ENCODE measurements at regions not wholly inside any gene's neighbourhood (a gene's known extent, or its start where the extent isn't known, plus 50 kb on each side); places are given as distances from the start of the nearest gene placed in this dataset.
A peak's percentile ranks its signal among the peaks of the same experiment; 100 is the strongest.

DNA sequence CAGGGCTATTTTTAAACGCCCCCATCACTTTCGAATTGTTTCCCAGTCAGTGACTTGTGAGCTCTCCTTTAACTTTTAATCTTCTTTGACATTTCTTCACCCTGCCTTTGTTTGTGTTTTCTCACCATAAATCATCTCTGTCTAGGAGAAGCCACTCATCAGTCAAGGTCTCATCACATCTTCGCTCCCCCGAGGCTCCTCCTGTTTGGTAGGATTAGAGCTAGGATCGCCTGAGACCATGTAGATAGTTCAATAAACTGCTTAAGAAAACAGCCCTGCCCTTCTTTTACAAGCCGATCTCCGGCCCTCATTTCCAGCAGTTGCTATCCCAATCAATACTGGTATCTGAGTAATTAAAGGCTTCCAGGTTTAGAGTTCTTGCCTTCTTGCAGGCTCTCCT lies 472.8 kb upstream of the ADARB2 start:
- H3K4me3 ChIP-seq (ENCODE audit: low read length in 3 of 3): no peak overlapping the region
- H3K27ac ChIP-seq (ENCODE audit: low read depth in 2 of 2, low read length in 2 of 2): no peak overlapping the region
- peak in 1 of 5 donors; percentile 18 for DNase-seq
- intact Hi-C loops (cut with DNase I): no loop called here
- no peaks in the 10 kb centered on the region for H3K27me3 ChIP-seq (ENCODE audit: control insufficient read depth, insufficient read depth, low read length)
- no peak for FAIRE-seq
- TF ChIP-seq, protein P1, sequence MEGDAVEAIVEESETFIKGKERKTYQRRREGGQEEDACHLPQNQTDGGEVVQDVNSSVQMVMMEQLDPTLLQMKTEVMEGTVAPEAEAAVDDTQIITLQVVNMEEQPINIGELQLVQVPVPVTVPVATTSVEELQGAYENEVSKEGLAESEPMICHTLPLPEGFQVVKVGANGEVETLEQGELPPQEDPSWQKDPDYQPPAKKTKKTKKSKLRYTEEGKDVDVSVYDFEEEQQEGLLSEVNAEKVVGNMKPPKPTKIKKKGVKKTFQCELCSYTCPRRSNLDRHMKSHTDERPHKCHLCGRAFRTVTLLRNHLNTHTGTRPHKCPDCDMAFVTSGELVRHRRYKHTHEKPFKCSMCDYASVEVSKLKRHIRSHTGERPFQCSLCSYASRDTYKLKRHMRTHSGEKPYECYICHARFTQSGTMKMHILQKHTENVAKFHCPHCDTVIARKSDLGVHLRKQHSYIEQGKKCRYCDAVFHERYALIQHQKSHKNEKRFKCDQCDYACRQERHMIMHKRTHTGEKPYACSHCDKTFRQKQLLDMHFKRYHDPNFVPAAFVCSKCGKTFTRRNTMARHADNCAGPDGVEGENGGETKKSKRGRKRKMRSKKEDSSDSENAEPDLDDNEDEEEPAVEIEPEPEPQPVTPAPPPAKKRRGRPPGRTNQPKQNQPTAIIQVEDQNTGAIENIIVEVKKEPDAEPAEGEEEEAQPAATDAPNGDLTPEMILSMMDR (IDR thresholded peaks at IDR 0.05; ENCODE audit: borderline replicate concordance, extremely low read depth, insufficient read depth): no peak
- no peaks in the 10 kb centered on the region for H3K36me3 ChIP-seq (ENCODE audit: control insufficient read depth in 2 of 3, insufficient read depth in 3 of 3, low read length in 3 of 3)
- no peak overlapping the region for H3K9ac ChIP-seq (ENCODE audit: low read length in 3 of 3)
- H3K9me3 ChIP-seq (ENCODE audit: control insufficient read depth in 2 of 3, insufficient read depth in 1 of 3, low read length in 3 of 3): no peaks in the 10 kb centered on the region
- H3K4me1 ChIP-seq (ENCODE audit: control insufficient read depth in 2 of 3, insufficient read depth in 2 of 3, low read depth in 1 of 3, low read length in 3 of 3): no peaks in the 10 kb centered on the region

DNA sequence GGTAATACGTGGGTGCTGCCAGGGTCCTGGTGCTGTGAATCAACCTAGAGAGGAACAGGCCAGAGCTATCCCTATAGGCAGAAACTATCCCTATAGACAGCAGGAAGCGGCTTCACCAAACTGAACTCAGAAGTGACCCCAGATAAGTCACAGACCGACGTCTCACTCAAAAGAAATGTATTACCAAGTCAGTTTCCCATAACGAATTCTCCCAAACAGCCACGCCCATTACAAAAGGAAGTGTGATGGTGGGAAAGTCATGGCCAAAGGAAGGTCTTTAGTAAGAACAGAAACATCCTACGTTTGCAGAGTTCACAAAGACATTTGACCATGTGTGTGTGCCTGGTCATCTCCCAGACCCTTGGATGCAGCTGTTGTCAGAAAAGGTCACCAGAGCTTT lies 470.8 kb upstream of the ADARB2 start:
- H3K27ac ChIP-seq (ENCODE audit: low read depth in 2 of 2, low read length in 2 of 2): no peak overlapping the region
- no peak for FAIRE-seq
- H3K4me1 ChIP-seq (ENCODE audit: control insufficient read depth in 2 of 3, insufficient read depth in 2 of 3, low read depth in 1 of 3, low read length in 3 of 3): no peaks in the 10 kb centered on the region
- TF ChIP-seq, protein P1 (IDR thresholded peaks at IDR 0.05; ENCODE audit: borderline replicate concordance, extremely low read depth, insufficient read depth): no peak
- H3K4me3 ChIP-seq (ENCODE audit: low read length in 3 of 3): no peak overlapping the region
- no peaks in the 10 kb centered on the region for H3K36me3 ChIP-seq (ENCODE audit: control insufficient read depth in 2 of 3, insufficient read depth in 3 of 3, low read length in 3 of 3)
- H3K27me3 ChIP-seq (ENCODE audit: control insufficient read depth, insufficient read depth, low read length): no peaks in the 10 kb centered on the region
- H3K9ac ChIP-seq (ENCODE audit: low read length in 3 of 3): no peak overlapping the region
- intact Hi-C loops (cut with DNase I): no loop called here
- no peak for DNase-seq
- no peaks in the 10 kb centered on the region for H3K9me3 ChIP-seq (ENCODE audit: control insufficient read depth in 2 of 3, insufficient read depth in 1 of 3, low read length in 3 of 3)

DNA sequence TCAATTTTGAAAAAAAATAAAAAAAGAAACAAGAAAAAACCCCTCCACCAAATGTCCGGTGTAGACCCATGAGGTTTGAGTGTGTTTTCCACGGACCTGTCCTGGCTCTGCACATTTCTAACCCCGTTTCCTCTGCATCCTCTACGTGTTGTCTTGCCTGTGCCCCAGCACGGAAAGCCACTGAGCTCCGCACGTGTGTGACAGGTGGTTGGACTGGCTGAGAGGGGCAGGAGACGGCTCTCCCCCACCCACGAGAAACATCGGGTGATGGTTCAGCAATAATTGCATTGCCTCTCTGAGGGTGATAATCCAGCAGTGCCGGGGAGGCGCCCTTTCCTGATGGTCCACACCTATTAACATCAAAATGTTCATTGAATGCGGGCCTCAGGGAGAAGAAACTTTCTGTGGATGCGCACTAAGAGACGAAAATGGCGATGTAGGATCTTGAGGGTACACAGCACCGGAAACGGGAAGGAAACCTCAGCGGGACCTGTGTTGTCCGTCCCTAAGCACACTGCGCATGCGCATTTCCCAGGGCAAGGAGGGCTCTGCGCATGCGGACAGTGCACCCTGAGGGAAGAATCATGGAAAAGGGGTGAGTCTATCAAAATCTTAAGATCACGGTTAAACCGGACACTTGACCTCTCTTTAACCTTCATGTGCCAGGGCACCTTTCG lies 470.1 kb upstream of the ADARB2 start:
- TF ChIP-seq, protein P1 (IDR thresholded peaks at IDR 0.05; ENCODE audit: borderline replicate concordance, extremely low read depth, insufficient read depth): no peak
- Histone ChIP-seq H3K4me3 (ENCODE audit: low read length in 3 of 3) (no peak overlapping the region), H3K9me3 (ENCODE audit: control insufficient read depth in 2 of 3, insufficient read depth in 1 of 3, low read length in 3 of 3) (no peaks in the 10 kb centered on the region), H3K4me1 (ENCODE audit: control insufficient read depth in 2 of 3, insufficient read depth in 2 of 3, low read depth in 1 of 3, low read length in 3 of 3) (no peaks in the 10 kb centered on the region), H3K27me3 (ENCODE audit: control insufficient read depth, insufficient read depth, low read length) (no peaks in the 10 kb centered on the region), H3K27ac (ENCODE audit: low read depth in 2 of 2, low read length in 2 of 2) (no peak overlapping the region), H3K36me3 (ENCODE audit: control insufficient read depth in 2 of 3, insufficient read depth in 3 of 3, low read length in 3 of 3) (no peaks in the 10 kb centered on the region), H3K9ac (ENCODE audit: low read length in 3 of 3) (no peak overlapping the region)
- FAIRE-seq (no peak), DNase-seq (no peak)
- intact Hi-C loops (cut with DNase I): no loop called here

DNA sequence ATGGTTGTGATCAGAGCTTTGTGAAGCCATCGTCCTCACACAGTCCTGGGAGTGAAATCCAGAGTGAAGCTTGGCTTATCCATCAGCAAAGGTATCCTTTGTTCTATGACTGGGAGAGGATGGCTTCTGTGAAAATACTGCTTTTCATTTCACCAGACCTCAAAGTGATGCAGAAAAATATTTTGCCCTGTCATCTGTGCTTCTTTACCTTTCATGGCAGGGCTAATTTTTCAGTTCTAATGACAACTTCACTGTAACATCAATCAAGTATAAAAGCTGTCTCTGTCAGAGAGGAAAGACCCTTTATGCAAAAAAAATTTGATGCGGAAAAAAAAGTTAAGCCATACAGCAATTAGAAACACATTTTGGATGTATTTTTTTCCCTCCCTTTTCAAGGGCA lies 468.1 kb upstream of the ADARB2 start:
- Histone ChIP-seq H3K27ac (ENCODE audit: low read depth in 2 of 2, low read length in 2 of 2) (no peak overlapping the region), H3K4me3 (ENCODE audit: low read length in 3 of 3) (no peak overlapping the region), H3K4me1 (ENCODE audit: control insufficient read depth in 2 of 3, insufficient read depth in 2 of 3, low read depth in 1 of 3, low read length in 3 of 3) (no peaks in the 10 kb centered on the region), H3K9ac (ENCODE audit: low read length in 3 of 3) (no peak overlapping the region), H3K27me3 (ENCODE audit: control insufficient read depth, insufficient read depth, low read length) (no peaks in the 10 kb centered on the region), H3K36me3 (ENCODE audit: control insufficient read depth in 2 of 3, insufficient read depth in 3 of 3, low read length in 3 of 3) (no peaks in the 10 kb centered on the region), H3K9me3 (ENCODE audit: control insufficient read depth in 2 of 3, insufficient read depth in 1 of 3, low read length in 3 of 3) (no peaks in the 10 kb centered on the region)
- intact Hi-C loops (cut with DNase I): no loop called here
- TF ChIP-seq, protein P1 (IDR thresholded peaks at IDR 0.05; ENCODE audit: borderline replicate concordance, extremely low read depth, insufficient read depth): no peak
- FAIRE-seq (no peak), DNase-seq (no peak)

Data from kidney (tissue), 13 donors.